NOMO-1 treated with dmso at 0.1 percent for 144 hours (cell line): ENCODE measurements at regions not wholly inside any gene's neighbourhood (a gene's known extent, or its start where the extent isn't known, plus 50 kb on each side); places are given as distances from the start of the nearest gene placed in this dataset.

Experiments used
- DNase-seq: peaks from one replicate; lab custom pipeline; 2025; ENCODE audit not compliant: unreplicated experiment; lab: John Stamatoyannopoulos, UW

DNA sequence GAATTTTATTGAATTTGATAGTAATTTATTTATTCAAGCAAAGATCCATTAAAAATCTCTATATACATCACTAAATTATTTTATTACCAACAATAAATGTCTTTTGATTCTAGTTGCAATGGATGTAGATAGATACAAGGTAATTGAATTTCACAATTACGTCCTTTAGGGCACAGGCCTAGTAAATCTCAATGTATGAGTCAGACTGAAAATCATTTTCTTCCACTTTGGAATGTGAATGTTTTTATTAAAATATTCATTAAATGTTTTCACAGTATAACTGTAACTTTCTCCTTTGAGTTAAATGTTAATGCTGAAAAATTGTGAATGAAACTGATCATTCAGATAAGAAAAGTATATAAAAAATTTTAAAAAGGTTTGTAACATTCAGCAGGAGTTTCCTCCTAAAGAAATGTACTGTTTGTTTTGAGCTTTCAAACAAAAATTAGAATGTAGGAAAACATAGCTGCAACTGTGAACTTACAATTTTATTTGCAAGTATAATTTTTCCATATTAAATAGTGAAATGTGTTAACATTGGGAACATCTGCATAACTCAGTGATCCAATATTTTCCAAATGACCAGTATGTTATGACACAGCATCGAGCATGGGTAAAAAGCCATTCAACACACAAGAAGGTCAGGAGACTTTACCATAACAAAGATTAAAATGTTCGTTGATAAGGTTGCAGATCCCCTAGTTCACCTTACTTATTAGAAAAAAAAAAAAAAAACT is 663.7 kb downstream of the METTL4 start:
- DNase-seq = no peak

DNA sequence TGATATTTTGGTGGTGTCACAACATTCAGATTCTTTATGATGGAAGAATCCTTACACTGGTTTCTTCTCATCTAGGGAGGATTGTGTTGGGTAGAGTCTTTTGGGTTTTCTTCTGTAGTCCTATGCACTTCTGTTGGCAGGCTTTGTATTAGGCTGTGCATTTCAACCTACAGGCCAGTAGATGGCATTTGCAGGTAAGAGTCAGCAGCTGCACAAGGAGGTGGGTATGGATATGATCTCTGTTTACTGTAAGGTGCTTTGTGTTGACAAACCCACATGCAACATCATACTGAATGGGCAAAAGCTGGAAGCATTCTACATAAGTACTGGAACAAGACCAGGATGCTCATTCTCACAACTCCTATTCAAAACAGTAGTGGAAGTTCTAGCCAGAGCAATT is 656.8 kb downstream of the METTL4 start:
- no peak for DNase-seq

DNA sequence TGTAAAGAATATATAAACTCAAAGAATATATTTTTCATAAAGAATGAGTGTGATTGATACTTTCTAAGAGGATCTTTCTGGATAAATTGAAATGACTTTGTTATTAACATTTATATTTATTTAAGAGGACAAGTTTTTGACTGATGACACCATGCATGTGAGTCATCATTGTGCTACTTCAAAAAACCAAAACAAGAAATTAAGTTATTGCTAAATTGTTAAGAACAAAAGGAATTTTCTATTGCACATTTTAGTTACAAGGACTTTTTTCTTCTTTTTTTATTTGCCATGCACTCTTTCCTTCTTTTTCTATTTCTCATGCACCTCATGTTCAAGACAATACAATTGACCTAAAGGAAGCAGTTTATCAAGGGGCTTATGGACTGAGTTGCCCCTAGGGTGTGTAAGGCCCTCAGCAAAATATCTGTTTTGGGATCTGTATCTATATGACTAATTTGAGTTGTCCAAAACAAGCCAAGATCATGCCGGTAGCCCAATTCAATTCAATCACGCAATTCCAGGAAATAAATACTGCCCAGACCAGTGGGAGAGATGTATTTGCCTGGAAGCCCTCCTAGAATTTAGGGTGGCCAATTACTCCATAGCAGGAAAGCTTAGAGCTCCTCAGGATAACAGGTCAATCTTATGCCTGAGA is 654.3 kb downstream of the METTL4 start:
- no peak for DNase-seq

DNA sequence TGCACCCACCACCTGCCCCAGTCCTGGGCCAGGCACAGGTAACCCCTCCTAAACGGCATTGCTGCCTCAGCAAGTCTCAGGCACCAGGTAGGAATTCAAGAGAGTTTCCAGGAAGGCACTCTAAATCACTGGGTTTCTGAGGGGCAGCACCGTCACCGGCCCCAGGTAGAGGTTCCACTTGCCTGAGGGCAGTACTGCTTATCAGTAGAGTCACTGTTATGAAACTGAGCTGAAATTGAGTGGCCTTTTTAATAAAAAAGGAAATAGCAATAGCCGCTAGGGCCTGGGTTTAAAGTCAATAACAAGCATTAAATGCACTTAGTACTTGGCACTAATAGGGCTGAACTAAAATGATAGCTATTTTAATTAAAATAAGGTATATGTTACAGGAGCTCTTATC is 653.7 kb downstream of the METTL4 start:
- DNase-seq = no peak

DNA sequence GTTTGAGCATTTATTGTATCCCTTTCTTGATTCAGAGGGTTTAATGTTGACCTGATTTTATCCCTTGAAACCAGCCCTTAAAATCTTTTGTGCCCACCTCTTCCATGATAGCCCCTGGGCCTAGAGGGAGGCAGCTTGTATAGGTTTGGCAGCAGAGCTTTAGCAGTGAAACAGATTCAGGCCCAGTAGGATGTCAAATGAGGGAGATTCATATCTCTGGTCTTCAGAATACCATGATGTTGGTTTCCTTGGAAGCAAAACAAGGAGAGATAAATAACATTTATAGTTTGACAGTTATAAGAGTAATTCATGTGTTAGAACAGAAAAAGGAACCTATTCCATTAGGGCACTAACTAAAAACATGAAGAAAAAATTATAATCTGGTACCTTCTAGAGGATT is 649.2 kb downstream of the METTL4 start:
- DNase-seq = no peak

DNA sequence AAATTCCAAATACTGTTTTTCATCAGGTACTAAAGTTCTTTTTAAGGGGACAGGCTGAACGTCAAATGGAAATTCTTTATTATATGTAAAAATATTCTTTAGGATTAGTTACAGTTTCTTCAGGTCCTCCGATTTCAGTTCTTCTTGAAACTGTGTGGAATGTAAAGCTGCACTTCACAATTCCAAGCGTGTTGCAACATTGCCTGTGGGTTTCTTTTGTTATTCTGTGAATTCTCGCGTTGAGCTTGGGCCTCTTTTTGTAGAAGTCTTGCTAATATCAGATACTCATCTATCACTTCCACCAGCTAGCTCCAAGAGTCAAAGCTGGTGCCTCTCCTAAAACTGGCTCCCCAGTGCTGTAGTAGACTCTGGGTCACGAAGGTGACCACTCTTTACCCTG is 642.6 kb downstream of the METTL4 start:
- DNase-seq = no peak

DNA sequence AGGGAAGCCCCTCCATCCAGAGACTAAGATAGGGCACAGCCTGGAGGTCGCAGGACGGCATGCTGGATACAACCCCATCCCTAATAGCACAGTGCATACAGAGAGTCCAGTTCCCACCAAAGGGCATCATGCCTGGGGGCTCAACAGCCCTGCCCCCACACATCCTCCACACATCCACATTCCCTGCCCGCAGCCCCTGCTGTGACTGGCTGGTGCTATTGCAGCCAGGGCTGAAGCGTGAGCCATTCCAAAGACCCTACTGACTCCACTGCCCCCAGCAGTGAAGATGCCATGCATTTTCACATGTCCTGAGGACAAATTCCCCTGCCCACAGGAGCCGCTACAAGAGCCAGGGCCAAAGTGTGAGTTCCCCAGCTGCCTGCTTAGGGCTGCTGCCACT is 641.6 kb downstream of the METTL4 start:
- no peak for DNase-seq

DNA sequence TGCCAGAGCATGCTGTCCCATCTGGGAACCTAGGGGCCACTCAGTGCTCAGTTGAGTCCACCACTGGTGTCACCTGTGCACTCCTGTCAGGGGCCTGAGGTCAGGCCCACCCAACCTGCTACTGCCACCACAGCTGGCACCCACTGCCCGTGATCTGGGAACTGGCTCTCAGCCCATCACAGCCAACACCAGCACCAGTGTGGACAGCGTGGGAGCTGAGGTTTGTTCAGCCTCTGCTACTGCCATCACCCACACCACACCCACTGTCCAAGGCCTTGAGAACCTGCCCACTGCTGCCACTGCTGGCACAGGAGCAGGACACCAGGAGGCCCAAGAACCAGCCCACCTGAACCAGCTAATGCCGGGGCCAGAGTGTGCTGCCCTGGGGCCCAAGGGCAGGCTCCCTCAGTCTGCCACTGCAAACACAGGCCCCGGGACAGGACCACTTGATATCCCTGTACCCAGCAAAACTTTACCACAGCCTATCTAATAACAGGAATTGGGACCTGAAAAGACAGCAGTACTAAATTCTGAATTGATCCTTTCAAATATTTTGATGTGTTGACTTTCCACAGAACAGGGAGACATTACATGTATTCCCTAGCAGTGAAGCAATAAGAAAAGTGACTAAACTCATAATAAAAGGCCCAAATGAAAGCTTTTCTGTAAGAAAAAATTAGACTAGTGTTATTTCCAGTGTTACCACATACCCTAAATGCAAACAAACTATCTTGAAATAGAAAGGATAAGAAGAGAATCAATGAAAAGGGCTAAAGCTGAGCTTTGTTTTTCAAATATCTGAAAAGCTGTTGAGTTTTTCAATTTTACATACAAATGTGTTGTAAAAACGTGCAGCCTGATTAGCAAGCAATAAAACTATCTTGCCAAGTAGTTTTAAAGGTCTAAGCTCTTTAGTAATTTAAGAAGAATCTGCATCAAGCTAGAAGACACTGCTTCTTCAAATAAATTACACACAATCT is 640.7 kb downstream of the METTL4 start:
- DNase-seq = no peak

DNA sequence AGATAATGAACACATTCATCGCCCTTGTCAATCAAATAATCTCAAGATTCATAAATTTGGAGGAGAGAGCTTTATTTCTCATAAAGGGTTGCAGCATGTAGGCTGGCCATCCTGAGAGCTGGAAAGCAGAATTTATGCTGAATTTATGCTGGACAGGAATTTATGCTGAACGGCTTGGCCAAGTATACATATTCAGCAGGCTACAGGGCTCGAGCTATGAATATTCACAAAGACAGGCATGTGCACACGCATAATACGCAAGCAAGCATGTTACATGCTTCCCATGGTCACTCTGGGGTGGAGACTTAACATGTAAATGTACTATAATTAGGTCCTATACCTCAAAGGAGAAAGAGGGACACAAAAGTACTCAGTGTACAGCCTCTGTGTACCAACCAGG is 618.8 kb downstream of the METTL4 start:
- no peak for DNase-seq

DNA sequence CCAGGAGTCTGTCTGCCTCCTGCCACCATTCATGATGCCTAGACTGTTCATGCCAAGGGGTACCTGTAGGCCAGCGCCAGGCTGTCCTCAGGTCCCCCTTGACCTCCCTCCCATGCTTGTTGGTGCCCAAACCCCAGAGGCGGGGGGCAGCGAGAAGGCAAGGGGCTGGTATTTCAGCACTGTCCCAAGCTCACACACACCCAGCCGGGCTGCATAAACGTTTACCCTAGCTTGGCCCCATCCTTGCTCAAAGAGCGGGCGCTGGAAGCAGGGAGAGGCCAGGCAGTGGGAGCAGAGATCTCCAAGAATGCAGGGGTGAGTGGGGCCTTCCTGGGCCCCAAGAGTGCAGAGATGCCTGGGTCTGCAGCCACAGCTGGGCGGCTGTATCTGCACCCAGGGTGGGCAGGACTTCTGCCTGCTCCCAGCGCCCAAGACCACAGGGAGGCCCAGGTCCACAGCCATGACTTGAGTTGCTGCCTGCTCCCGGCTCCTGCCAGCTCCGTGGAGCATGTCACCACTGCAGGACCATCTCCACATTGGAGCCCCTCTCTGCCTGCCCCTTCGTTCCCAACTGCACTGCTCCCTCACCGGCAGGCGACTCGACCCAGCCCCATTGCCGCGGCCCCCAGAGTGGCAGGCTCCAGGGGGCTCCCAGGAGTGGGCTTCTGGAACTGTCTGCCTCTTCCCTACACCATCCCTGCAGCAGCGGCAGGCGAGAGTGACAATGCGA is 616.6 kb downstream of the METTL4 start:
- DNase-seq = no peak

DNA sequence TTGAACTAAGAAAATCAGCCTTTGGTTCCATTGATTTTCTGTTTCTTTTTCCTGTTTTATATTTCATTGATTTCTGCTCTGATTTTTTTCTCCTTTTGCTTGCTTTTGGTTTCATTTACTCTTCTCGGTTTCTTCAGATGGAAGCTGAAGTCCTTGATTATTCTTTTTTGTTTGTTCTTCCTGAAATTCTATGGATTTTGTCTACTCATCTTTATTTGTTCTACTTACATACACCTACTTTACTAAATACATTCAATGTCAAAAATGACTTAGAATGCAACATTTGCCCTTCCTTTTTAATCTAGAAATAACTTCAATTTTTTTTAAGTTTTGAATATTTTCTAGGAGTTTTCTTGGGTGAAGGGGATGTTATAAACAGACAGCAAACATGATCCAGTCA is 612.5 kb downstream of the METTL4 start:
- no peak for DNase-seq

DNA sequence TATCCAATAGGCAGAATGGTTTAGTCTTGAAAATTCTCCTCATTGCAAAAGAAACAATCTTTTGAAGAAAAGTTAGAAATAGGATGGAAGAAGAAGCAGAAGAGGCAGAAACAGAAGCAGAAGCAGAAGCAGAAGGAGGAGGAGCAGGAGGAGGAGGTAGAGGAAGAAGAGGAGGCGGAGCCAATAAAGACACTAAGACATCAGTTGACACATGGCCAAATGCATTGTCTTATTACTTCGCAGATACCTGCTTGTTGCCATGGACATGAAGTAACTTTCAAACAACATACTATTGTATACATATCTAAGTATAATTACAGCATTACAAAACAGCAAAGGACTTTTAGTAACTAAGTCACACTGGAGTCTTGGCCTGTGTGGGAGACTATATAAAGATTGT is 606.3 kb downstream of the METTL4 start:
- no peak for DNase-seq

DNA sequence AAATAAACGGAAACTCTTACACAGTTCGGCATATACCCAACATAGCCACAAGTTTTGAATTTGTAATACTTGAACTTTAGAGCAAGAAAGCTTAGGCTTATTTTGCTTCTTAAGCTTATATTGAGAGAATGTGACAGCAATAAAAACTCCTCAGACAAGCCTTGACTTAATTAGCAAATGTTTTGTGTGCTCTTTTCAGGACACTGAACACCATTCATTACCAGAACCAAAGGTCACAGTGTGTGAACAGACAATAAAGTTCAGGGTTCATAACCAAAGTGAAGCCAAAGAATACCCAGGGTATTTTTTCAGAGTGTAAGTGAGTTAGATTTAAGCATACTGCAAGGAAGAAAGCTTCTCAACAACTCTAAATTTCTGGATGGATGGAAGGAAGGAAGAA is 605.8 kb downstream of the METTL4 start:
- DNase-seq = no peak

DNA sequence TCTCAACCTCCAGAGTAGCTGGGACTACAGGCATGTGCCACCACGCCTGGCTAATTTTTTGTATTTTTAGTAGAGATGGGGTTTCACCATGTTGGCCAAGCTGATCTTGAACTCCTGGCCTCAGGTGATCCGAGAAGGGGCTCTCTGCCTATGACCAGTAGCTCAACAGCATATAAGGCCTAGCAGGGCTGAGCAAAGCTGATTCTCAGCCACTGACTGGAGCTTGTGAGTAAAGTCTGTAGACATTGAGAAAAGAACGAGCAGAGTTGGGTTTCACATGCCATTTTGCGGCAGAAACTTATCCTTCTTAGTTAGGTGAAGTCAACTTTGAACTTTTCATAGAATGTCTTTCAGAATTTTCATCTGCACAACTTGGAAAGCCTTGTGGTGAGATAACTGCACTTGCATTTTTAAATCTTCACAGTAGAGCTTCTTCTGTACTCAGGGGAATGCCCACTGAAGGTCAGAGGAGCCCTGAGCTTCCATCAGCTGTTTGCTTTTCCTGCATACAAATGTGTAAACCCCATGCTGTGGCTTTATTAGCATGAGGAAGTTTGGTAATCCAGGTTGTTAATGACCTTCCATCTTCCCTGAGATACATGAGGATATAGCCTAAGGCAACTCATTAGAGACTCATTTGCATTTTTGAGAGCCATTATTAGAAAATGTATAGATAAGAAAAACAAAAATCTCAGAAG is 602.4 kb downstream of the METTL4 start:
- DNase-seq = no peak

DNA sequence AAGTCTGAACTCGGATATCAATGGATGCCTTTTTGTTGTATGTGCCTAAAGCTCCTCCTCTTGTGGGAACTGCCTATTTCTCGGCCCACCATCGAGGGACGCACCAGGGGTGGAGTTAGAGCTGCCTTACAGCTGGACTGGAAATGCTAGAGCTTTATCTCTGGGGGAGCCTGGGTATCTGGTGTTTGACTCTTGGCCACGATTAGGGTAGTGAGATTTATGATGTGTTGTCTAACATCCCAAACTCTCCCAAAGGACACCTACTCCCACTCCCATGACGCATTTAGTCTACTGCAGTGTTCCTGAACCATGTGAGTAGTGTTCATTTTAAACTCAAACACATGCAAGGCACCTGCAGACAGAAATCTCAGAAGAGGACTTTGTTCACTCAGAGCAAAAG is 594.8 kb downstream of the METTL4 start:
- no peak for DNase-seq

DNA sequence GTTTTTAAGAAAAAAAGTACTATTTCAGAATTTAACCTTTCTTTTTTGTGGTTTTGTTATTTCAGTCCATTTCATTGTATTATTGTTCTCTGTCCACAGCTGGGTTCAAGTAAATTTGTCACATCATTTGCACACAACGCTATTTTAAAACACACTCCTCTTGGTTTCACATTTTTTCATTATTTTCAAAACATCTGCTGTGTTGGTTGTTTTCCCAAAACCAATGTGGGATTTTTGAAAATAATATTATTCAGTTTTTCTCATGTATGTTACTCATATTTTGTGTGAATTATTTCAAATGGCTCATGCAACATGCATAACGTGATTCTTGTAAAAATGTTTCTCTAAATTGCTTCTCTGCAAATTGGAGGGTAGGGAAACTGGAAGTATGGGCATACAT is 589.2 kb downstream of the METTL4 start:
- DNase-seq = no peak

DNA sequence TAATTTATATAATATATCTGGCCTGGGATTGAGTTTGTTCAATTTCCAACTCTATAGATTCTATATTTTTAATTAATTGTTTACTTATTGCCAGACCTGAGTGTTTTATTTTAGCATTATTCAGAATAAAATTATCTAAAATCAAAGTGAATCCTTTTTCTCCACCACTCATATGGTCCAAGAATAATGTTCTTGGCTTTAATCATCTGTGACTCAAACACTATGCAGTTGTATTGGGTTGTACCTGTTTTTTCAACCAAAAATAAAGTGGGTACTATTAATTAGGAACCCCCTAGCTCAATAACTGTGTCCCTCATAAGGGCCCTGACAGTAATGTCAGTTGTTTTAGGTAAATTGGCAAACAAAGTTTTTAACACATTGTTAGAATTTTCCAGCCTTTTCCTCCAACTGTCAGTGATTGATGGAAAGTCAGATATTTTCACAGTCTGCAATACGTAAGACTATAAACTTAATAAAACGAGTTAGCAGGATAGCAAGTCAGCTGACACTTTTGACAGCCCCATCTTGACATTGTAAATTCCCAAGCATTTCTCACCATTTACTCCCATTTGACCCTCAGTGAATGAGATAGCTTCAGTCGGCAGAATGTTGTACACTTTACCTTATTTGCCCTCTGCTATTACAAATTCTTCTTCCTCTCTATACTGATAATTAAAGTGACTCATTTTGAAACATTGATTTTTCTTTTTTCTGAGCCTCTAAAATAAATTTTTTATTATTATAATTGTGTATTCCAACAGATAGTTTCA is 587.4 kb downstream of the METTL4 start:
- no peak for DNase-seq

DNA sequence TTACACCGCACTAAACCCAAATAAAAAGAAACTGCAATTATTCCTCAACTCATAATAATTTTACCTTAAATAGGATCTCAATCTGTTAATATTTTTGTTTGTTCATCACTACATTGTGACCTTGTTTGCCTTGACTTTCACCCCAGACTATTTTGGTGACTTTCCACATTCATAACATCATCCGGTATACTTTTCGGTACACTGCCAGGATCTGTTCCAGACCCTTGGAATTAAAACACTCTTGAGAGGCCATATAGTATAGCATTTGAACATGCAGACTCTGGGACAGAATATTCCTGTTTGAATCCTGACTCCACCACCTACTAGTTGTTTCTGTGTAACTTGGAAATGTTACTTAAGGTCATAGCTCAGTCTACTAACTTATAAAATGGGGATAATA is 577.4 kb downstream of the METTL4 start:
- DNase-seq = no peak

DNA sequence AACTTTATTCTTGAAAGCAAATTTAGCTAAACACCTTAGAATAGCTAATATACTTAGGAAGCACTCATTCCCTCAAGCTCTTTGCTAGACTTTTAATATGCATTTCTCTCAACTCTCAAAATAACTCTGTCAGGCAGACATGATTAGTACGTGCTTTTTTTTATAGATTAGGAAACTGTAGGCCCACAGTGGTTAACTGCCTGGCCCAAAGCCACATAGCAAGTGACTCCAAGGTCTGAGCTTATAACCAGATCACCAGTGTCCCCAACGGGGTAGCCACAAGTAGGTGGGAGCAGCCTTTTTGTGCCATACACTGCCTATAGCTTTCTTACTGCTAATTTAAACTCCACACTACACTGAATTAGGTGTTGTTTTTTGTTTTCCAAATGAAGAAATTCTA is 576.8 kb downstream of the METTL4 start:
- DNase-seq = no peak
